CD14-positive monocyte (primary cell): ENCODE measurements at regions not wholly inside any gene's neighbourhood (a gene's known extent, or its start where the extent isn't known, plus 50 kb on each side); places are given as distances from the start of the nearest gene placed in this dataset.

Source experiments
- DNase-seq, 3 donors: peaks; one replicate each; pipeline ENCODE4 v3.0.0-alpha.2; 2011 to 2022
- H2AFZ ChIP-seq: 2 replicates; pipeline ENCODE4 v1.6.0; 2012; ENCODE audit warnings: mild to moderate bottlenecking, low read depth, low read length, inconsistent platforms; ENCODE audit not compliant: insufficient read depth, poor library complexity, severe bottlenecking
- H3K27ac ChIP-seq, 2 donors: 1 replicate in 1 of 2; 2 replicates in 1 of 2; pipeline ENCODE4 v1.5.1; 2012 to 2013; ENCODE audit warnings: low read length in 2 of 2, control low read depth in 1 of 2, inconsistent platforms in 1 of 2, low read depth in 1 of 2, mild to moderate bottlenecking in 1 of 2
- H3K27me3 ChIP-seq, 2 donors: one replicate each; pipeline versions ENCODE4 v1.6.0 to v1.6.1; 2011 to 2013; ENCODE audit warnings: low read length in 2 of 2; ENCODE audit not compliant: control insufficient read depth in 2 of 2, insufficient read depth in 2 of 2
- H3K36me3 ChIP-seq, 2 donors: replicated peaks in 1 of 2; 1 replicate in 1 of 2; 2 replicates in 1 of 2; pipeline versions ENCODE4 v1.5.1 to v1.6.1; 2012 to 2013; ENCODE audit warnings: low read length in 2 of 2, control low read depth in 1 of 2, inconsistent platforms in 1 of 2, mild to moderate bottlenecking in 1 of 2; ENCODE audit not compliant: insufficient read depth in 2 of 2, control insufficient read depth in 1 of 2
- H3K4me1 ChIP-seq, 2 donors: 1 replicate in 1 of 2; 2 replicates in 1 of 2; pipeline versions ENCODE4 v1.5.1 to v1.6.1; 2012 to 2013; ENCODE audit warnings: low read length in 2 of 2, control low read depth in 1 of 2, inconsistent platforms in 1 of 2, mild to moderate bottlenecking in 1 of 2, moderate library complexity in 1 of 2; ENCODE audit not compliant: insufficient read depth in 2 of 2, control insufficient read depth in 1 of 2
- H3K4me2 ChIP-seq: replicated peaks from 2 replicates; pipeline ENCODE3; 2012; ENCODE audit warnings: low read length, moderate library complexity, mild to moderate bottlenecking; ENCODE audit not compliant: poor library complexity, severe bottlenecking; ENCODE audit errors: extremely low read depth
- H3K4me3 ChIP-seq, 3 experiments: fragments of 200-600 bp in 1 of 3; sonication (generic) in 1 of 3; replicated peaks in 1 of 3; 1 replicate in 2 of 3; 2 replicates in 1 of 3; pipeline ENCODE4 v1.5.1; 2011 to 2013; ENCODE audit warnings: low read length in 3 of 3, mild to moderate bottlenecking in 3 of 3, control low read depth in 2 of 3, low read depth in 2 of 3, inconsistent platforms in 1 of 3, moderate library complexity in 1 of 3
- H3K79me2 ChIP-seq: 2 replicates; pipeline ENCODE4 v1.6.0; 2012; ENCODE audit warnings: mild to moderate bottlenecking, control low read depth, inconsistent platforms, low read length, moderate library complexity; ENCODE audit not compliant: insufficient read depth
- H3K9ac ChIP-seq: 2 replicates; pipeline ENCODE4 v1.6.0; 2017; ENCODE audit warnings: low read length, mild to moderate bottlenecking; ENCODE audit not compliant: insufficient read depth, poor library complexity, severe bottlenecking
- H3K9me3 ChIP-seq, 2 donors: replicated peaks in 1 of 2; 1 replicate in 1 of 2; 2 replicates in 1 of 2; pipeline versions ENCODE4 v1.5.1 to v1.6.1; 2012 to 2013; ENCODE audit warnings: low read length in 2 of 2, control low read depth in 1 of 2; ENCODE audit not compliant: control insufficient read depth in 1 of 2, insufficient read depth in 1 of 2
- H4K20me1 ChIP-seq: 2 replicates; pipeline ENCODE4 v1.6.0; 2012; ENCODE audit warnings: mild to moderate bottlenecking, low read length, control low read depth, moderate library complexity; ENCODE audit not compliant: insufficient read depth
- H3K27ac Mint-ChIP-seq, 7 donors: one replicate each; pipeline ENCODE4 v1.8.0; 2020; ENCODE audit warnings: mild to moderate bottlenecking in 7 of 7, mixed read lengths in 7 of 7, moderate library complexity in 6 of 7, inconsistent platforms in 2 of 7
- H3K27me3 Mint-ChIP-seq, 3 donors: one replicate each; pipeline ENCODE4 v1.8.0; 2021 to 2022; ENCODE audit warnings: low read depth in 3 of 3, mild to moderate bottlenecking in 3 of 3, mixed read lengths in 3 of 3, moderate library complexity in 3 of 3, inconsistent platforms in 1 of 3
- H3K36me3 Mint-ChIP-seq, 2 donors: one replicate each; pipeline ENCODE4 v1.8.0; 2020; ENCODE audit warnings: mixed read lengths in 2 of 2, inconsistent platforms in 1 of 2, mild to moderate bottlenecking in 1 of 2
- H3K4me1 Mint-ChIP-seq: one replicate; pipeline ENCODE4 v1.8.0; 2020; ENCODE audit warnings: mild to moderate bottlenecking, mixed read lengths
- H3K4me3 Mint-ChIP-seq, 2 donors: one replicate each; pipeline ENCODE4 v1.8.0; 2020; ENCODE audit warnings: mild to moderate bottlenecking in 2 of 2, mixed read lengths in 2 of 2, moderate library complexity in 1 of 2
- H3K9me3 Mint-ChIP-seq, 7 donors: one replicate each; pipeline ENCODE4 v1.8.0; 2020 to 2022; ENCODE audit warnings: mixed read lengths in 7 of 7, mild to moderate bottlenecking in 6 of 7, moderate library complexity in 6 of 7, inconsistent platforms in 2 of 7
- WGBS: methylation state at CpG from one replicate; pipeline ENCODE4 v1.1.5; 2013; ENCODE audit warnings: missing lambda C conversion rate; ENCODE audit not compliant: insufficient coverage; 5-methylcytosine and 5-hydroxymethylcytosine counted together
- intact Hi-C, 2 donors: fragments of 100-400 bp; cut with micrococcal nuclease; formaldehyde crosslinking; loops; one replicate each; pipeline versions ENCODE4 v1.15.0 to v1.15.1; 2023
- TF ChIP-seq, protein P1 (sequence below): fragments of 200-600 bp; IDR thresholded peaks from one replicate; pipeline ENCODE4 v1.8.0; 2022; ENCODE audit warnings: antibody characterized with exemption, mild to moderate bottlenecking

DNA sequence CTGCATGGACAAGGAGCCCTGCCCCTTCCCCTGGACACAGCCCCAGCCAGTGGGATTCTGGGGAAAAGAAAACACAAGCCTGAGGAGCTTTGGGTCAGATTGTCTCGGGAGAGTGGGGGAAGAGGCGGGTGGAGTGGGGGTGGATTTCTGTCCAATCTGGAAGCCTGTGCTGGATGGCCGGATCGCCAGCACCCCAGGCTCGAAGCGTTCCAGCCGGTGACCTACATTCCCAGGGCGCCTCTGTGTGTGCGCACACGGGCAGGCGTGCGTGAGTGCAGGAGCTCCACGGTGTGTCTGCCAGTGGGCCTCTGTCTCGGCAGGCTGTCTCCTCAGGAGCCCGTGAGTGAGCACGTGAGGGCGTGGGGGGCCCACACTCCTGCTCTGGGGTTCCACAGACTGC is 74.3 kb upstream of the DAB2IP start:
- Histone ChIP-seq H3K4me2 (no peak overlapping the region), H3K4me3 (no peak overlapping the region), H2AFZ (no peak overlapping the region), H3K9ac (no peak overlapping the region), H3K9me3 (no peaks in the 10 kb centered on the region), H3K4me1 (no peaks in the 10 kb centered on the region), H3K79me2 (no peaks in the 10 kb centered on the region), H3K36me3 (no peaks in the 10 kb centered on the region), H3K27ac (no peak overlapping the region), H4K20me1 (no peaks in the 10 kb centered on the region), H3K27me3 (peaks cover 0 to 13% of the 10 kb centered on the region in 2 donors)
- WGBS, result 94% methylated on average over 17 of the region's 17 CpGs
- Mint-ChIP-seq H3K9me3 (peaks cover 0 to under 1% (median 0%) of the 10 kb centered on the region in 7 donors), H3K4me3 (no peak overlapping the region), H3K36me3 (no peaks in the 10 kb centered on the region), H3K27me3 (peaks cover 15 to 18% (median 17%) of the 10 kb centered on the region in 3 donors), H3K4me1 (no peaks in the 10 kb centered on the region), H3K27ac (peak overlapping the region in 1 of 7 donors; percentile 42)
- TF ChIP-seq, protein P1, sequence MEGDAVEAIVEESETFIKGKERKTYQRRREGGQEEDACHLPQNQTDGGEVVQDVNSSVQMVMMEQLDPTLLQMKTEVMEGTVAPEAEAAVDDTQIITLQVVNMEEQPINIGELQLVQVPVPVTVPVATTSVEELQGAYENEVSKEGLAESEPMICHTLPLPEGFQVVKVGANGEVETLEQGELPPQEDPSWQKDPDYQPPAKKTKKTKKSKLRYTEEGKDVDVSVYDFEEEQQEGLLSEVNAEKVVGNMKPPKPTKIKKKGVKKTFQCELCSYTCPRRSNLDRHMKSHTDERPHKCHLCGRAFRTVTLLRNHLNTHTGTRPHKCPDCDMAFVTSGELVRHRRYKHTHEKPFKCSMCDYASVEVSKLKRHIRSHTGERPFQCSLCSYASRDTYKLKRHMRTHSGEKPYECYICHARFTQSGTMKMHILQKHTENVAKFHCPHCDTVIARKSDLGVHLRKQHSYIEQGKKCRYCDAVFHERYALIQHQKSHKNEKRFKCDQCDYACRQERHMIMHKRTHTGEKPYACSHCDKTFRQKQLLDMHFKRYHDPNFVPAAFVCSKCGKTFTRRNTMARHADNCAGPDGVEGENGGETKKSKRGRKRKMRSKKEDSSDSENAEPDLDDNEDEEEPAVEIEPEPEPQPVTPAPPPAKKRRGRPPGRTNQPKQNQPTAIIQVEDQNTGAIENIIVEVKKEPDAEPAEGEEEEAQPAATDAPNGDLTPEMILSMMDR, result no peak
- intact Hi-C loops, result no loop called here
- no peak for DNase-seq

DNA sequence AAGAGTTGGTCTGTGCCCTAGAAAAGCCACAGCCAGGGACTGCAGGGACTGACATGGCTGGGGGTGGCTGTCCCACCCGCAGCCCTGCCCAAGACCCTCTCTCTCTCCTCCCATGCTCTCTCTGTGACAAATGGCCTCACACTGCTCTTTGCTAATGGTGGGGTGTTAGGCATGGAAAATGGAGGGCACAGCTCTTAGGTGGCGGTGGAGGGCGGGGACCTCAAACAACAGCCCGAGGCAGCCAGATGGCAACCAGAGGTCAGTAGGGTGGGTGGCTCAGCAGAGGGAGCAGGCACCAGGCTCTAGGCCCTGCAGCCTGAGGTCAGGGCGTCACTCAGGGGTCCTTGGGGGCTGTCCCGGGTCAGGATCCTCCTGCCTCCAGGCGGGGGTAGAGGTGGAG is 73.9 kb upstream of the DAB2IP start:
- Histone ChIP-seq H3K9ac (no peak overlapping the region), H2AFZ (no peak overlapping the region), H4K20me1 (no peaks in the 10 kb centered on the region), H3K27me3 (peaks cover 0 to 17% of the 10 kb centered on the region in 2 donors), H3K4me3 (no peak overlapping the region), H3K4me1 (no peaks in the 10 kb centered on the region), H3K4me2 (no peak overlapping the region), H3K9me3 (no peaks in the 10 kb centered on the region), H3K36me3 (no peaks in the 10 kb centered on the region), H3K27ac (no peak overlapping the region), H3K79me2 (no peaks in the 10 kb centered on the region)
- intact Hi-C loops, result no loop called here
- no peak for DNase-seq
- H3K27ac Mint-ChIP-seq, result no peak overlapping the region
- WGBS, result 91% methylated on average over 4 of the region's 7 CpGs
- no peak overlapping the region for H3K4me3 Mint-ChIP-seq
- no peaks in the 10 kb centered on the region for H3K9me3 Mint-ChIP-seq
- no peaks in the 10 kb centered on the region for H3K4me1 Mint-ChIP-seq
- H3K27me3 Mint-ChIP-seq, result peaks cover 18 to 20% (median 19%) of the 10 kb centered on the region in 3 donors
- H3K36me3 Mint-ChIP-seq, result no peaks in the 10 kb centered on the region
- TF ChIP-seq, protein P1, result no peak
